Nephron (organoid): ENCODE measurements at regions not wholly inside any gene's neighbourhood (a gene's known extent, or its start where the extent isn't known, plus 50 kb on each side); places are given as distances from the start of the nearest gene placed in this dataset.

Experiments used
- H3K27ac Mint-ChIP-seq, 3 experiments: 2 replicates each; pipeline ENCODE4 v1.8.0; 2020; ENCODE audit warnings: mixed read lengths in 3 of 3, mild to moderate bottlenecking in 2 of 3, moderate library complexity in 1 of 3
- H3K27me3 Mint-ChIP-seq: 2 replicates; pipeline ENCODE4 v1.8.0; 2021; ENCODE audit warnings: low read depth, mild to moderate bottlenecking, moderate library complexity, mixed read lengths
- H3K36me3 Mint-ChIP-seq: 2 replicates; pipeline ENCODE4 v1.8.0; 2020; ENCODE audit warnings: low read depth, mixed read lengths
- H3K4me1 Mint-ChIP-seq: 2 replicates; pipeline ENCODE4 v1.8.0; 2020; ENCODE audit warnings: mixed read lengths
- H3K4me3 Mint-ChIP-seq, 3 experiments: 2 replicates each; pipeline ENCODE4 v1.8.0; 2020; ENCODE audit warnings: mild to moderate bottlenecking in 3 of 3, mixed read lengths in 3 of 3, moderate library complexity in 2 of 3
- H3K9me3 Mint-ChIP-seq: 2 replicates; pipeline ENCODE4 v1.8.0; 2020; ENCODE audit warnings: mixed read lengths
- CTCF ChIP-seq, 3 experiments: fragments of 200-600 bp; sonication (generic); IDR thresholded peaks; one replicate each; pipeline ENCODE4 v1.5.0; 2021; ENCODE audit warnings: antibody characterized with exemption in 3 of 3; ENCODE audit not compliant: unreplicated experiment in 3 of 3

DNA sequence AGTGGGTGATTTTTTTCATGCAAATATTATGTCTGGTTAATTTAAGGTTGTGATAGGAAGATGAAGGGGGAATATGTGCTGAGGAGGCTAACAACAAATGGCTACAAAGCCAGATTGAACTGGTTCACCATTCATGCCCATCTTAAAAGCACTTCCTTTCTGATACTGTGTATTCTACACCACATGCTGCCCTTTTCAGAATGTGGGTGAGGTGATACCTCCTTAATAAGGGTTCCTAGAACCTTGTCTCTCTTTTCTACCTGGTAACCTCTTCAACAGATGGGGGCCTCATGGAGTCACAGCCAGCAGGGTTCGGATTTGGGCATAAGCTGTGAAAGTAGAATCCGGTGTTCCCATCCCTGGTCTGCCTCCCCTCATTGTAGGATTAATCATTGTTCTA lies 1064.0 kb upstream of the SEMA6A start:
- Mint-ChIP-seq H3K4me3 (no peak overlapping the region), H3K27me3 (no peaks in the 10 kb centered on the region)

GRCh38 chr5:117633093-117633492 lies 1058.5 kb upstream of the SEMA6A start:
- H3K27ac Mint-ChIP-seq: no peak overlapping the region
- H3K9me3 Mint-ChIP-seq: peaks cover 44% of the 10 kb centered on the region
- H3K36me3 Mint-ChIP-seq: no peaks in the 10 kb centered on the region
- no peak overlapping the region for H3K4me3 Mint-ChIP-seq
- no peaks in the 10 kb centered on the region for H3K4me1 Mint-ChIP-seq
- H3K27me3 Mint-ChIP-seq: no peaks in the 10 kb centered on the region
- no peak for TF ChIP-seq CTCF (IDR thresholded peaks at IDR 0.05; ENCODE audit: unreplicated experiment in 3 of 3)

More for the DNA sequence above, 1064.0 kb upstream of the SEMA6A start:
- H3K27ac Mint-ChIP-seq: no peak overlapping the region
- no peak for TF ChIP-seq CTCF (IDR thresholded peaks at IDR 0.05; ENCODE audit: unreplicated experiment in 3 of 3)
- peaks cover 5% of the 10 kb centered on the region for H3K9me3 Mint-ChIP-seq
- H3K4me1 Mint-ChIP-seq: peaks cover 5% of the 10 kb centered on the region
- H3K36me3 Mint-ChIP-seq: no peaks in the 10 kb centered on the region

- no peak for TF ChIP-seq CTCF (IDR thresholded peaks at IDR 0.05; ENCODE audit: unreplicated experiment in 3 of 3)
- no peaks in the 10 kb centered on the region for H3K27me3 Mint-ChIP-seq
- H3K4me3 Mint-ChIP-seq: no peak overlapping the region
- no peaks in the 10 kb centered on the region for H3K36me3 Mint-ChIP-seq
- peaks cover 22% of the 10 kb centered on the region for H3K9me3 Mint-ChIP-seq
- H3K27ac Mint-ChIP-seq: no peak overlapping the region
- H3K4me1 Mint-ChIP-seq: peaks cover 11% of the 10 kb centered on the region
These were observed 1049.6 kb upstream of the SEMA6A start for GRCh38 chr5:117624201-117624600.

GRCh38 chr5:117623042-117623805 lies 1048.6 kb upstream of the SEMA6A start:
- peaks cover 21% of the 10 kb centered on the region for H3K9me3 Mint-ChIP-seq
- TF ChIP-seq CTCF (IDR thresholded peaks at IDR 0.05; ENCODE audit: unreplicated experiment in 3 of 3): no peak
- H3K36me3 Mint-ChIP-seq: no peaks in the 10 kb centered on the region
- H3K27me3 Mint-ChIP-seq: no peaks in the 10 kb centered on the region
- peak overlapping the region in 2 of 3 experiments; percentile 0 to 4 for H3K27ac Mint-ChIP-seq
- no peak overlapping the region for H3K4me3 Mint-ChIP-seq
- H3K4me1 Mint-ChIP-seq: peaks cover 11% of the 10 kb centered on the region

DNA sequence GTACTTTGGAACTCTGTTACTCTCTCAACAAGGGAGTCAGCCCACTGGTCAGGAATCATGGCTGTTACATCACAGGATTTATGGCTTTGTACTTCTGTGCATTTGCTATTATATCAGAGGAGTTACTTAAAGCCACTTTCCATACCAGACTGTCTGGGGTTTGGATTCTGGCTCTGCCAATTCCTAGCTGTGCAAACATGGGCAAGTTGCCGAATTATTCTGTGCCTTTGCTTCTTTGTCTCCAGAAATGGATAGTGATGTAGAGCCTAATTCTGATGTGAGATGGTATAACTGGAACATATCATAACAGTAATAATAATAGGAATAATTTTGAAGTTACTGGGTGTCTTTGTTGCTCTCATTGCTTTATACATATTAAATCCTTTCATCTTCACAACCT lies 1047.3 kb upstream of the SEMA6A start:
- no peak for TF ChIP-seq CTCF (IDR thresholded peaks at IDR 0.05; ENCODE audit: unreplicated experiment in 3 of 3)
- peaks cover 11% of the 10 kb centered on the region for H3K4me1 Mint-ChIP-seq
- H3K9me3 Mint-ChIP-seq: peaks cover 13% of the 10 kb centered on the region
- H3K36me3 Mint-ChIP-seq: no peaks in the 10 kb centered on the region
- H3K27me3 Mint-ChIP-seq: no peaks in the 10 kb centered on the region
- H3K27ac Mint-ChIP-seq: no peak overlapping the region
- no peak overlapping the region for H3K4me3 Mint-ChIP-seq

GRCh38 chr5:117615226-117615625 lies 1040.6 kb upstream of the SEMA6A start:
- Mint-ChIP-seq H3K27ac (peak overlapping the region in 1 of 3 experiments; percentile 72), H3K36me3 (no peaks in the 10 kb centered on the region), H3K9me3 (peaks cover 10% of the 10 kb centered on the region), H3K27me3 (no peaks in the 10 kb centered on the region), H3K4me1 (peaks cover 7% of the 10 kb centered on the region), H3K4me3 (no peak overlapping the region)
- TF ChIP-seq CTCF (IDR thresholded peaks at IDR 0.05; ENCODE audit: unreplicated experiment in 3 of 3): no peak
